HG03280 (cell line): ENCODE measurements at regions not wholly inside any gene's neighbourhood (a gene's known extent, or its start where the extent isn't known, plus 50 kb on each side); places are given as distances from the start of the nearest gene placed in this dataset.
A peak's percentile ranks its signal among the peaks of the same experiment; 100 is the strongest.
"Not testable (repeated sequence)": the region's sequence is repeated elsewhere in the genome, so short reads cannot be mapped to it uniquely, and the experiment has no call there.

Experiments used
- ATAC-seq: cut with Tn5 transposase; IDR thresholded peaks from one replicate; pipeline ENCODE4 v1.9.1; 2021; ENCODE audit warnings: mild to moderate bottlenecking, moderate library complexity; ENCODE audit not compliant: unreplicated experiment

DNA sequence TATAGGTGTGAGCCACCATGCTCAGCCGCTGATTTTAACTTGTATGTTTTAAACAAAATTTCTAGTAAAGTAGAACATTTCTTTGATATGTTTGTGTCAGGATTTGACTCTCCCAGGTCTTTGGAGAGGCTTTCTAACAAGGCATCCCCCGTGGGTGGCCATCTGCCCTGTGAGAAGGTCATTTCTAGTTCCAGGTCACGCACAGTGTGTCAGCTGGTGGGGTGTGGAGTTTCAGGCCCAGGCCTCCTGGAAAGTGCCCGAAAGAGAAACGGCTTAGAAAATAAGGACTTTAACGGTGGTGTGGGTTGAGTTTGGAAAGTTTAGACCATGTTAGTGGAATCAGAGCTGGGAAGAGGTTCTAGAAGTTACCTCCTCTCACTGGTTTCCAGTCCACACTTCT, 61.0 kb downstream of the SPDYE17 start:
- not testable (repeated sequence) for ATAC-seq

DNA sequence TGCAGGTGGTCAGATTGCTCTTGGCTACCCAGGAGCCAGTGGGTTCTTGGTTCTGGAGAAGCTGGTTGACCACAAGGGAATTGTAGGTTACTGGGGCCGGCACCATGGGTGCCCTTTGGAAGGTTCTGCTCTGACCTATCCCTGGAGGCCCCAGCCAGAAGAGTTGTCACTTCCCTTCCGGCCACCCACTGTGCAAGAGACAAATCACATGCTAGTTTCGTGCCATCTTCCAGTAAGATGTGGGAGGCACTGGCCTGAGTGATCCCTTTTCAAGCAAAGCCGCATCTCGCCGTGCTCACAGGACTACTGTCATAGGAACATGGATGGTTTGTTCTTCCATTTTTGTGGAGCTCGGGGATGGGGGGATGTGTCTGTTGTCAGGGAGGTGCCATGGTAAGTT, 62.3 kb downstream of the SPDYE17 start:
- ATAC-seq = not testable (repeated sequence)

DNA sequence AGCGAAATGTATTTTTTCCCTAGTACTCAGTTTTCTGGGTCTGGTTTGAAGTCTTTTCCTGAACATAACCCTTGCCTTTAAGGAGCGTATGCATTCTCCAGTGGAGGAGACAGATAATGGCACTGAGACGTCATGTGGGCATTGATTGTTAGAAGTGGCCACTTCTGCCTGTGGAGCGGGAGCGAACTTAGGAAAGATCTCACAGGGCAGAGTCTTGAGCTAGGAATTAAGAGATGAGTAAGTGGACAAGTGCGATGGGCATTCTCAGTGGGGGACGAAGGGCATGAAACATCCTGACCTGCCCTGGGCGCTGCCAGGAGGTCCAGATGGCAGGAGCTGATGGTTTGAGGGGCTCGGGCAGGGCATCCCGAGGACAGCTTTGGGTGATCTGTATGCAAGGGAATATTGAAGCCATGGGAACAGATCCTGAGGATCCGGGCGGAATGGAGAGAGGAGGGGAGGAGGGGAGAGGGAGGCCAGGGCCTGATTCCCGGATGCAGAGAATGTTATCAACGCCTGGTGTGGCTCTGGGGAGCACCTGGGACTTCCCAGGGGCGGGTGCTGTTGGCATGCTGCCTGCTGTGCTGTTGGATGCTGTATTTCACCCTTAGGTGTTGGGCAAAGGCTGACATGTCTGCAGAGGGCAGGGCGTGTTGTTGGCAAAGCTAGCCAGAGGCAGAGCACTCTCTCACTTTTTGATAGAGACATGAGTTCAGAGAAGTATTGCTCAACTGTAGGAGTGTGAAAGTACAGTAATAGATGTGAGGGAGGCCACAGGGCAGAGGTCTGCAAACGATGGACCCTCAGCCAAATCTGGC, 66.2 kb downstream of the SPDYE17 start:
- not testable (repeated sequence) for ATAC-seq

DNA sequence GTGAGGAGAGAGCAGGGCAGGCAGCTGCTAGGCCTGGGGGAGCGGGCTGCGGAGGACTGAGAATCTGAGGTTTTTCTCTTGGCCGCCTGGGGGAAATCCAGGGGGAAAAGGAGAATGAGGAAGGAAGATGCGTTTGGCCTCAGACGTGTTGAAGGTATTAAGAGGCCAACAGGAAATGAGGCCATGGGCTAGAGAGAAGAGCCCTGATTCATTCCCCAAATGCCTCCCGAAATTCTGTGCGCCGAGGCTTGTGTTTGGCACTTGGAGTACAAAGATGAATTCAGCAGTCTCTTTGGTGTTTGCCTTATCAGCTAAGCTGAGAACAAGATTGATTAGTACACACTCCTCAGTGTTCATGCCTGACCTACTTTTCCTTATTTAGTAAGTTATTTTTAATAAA, 68.1 kb downstream of the SPDYE17 start:
- ATAC-seq = not testable (repeated sequence)

DNA sequence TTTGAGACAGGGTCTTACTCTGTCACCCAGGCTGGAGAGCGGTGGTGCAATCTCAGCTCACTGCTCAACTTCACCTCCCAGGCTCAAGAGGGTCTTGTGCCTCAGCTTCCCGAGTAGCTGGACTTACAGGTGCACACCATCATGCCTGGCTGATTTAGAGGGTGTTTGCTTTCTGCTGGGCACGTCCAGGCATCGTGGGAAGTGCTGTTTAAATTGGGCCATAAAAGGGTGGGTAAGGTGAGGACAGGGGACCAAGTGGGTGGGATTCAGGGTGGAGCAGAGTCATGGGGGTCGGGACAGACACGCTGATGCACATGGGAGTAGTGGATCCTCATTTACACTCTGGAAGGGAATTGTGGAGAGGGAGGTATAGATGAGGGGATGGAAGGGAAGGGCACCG, 69.1 kb downstream of the SPDYE17 start:
- not testable (repeated sequence) for ATAC-seq

DNA sequence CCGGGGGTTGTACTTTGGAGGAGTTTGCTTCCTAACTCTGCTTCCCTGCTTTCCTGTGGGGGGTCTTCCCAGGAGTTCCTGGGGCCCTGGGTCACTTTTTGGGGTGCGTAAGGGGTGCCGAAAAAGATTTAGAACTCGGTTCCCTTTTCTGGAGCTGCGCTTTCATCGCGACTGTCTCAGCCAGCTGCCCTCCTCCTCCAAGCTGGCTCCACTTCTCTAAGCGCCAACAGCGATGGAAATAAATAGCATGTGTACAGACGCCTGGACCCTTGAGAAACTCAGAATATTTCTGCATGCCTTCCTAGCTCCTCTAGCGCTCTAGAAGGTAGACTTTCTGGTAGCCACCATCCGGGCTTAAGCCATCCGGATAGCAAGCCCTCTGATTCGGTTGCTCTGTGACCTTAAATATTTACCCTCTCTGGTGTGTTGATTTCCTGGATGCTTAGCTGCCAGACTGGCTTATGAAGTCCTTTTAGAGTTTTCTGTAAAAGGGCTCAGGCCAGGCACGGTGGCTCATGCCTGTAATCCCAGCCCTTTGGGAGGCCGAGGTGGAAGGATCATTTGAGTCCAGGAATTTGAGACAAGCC, 71.7 kb downstream of the SPDYE17 start:
- peak; percentile 16 for ATAC-seq

DNA sequence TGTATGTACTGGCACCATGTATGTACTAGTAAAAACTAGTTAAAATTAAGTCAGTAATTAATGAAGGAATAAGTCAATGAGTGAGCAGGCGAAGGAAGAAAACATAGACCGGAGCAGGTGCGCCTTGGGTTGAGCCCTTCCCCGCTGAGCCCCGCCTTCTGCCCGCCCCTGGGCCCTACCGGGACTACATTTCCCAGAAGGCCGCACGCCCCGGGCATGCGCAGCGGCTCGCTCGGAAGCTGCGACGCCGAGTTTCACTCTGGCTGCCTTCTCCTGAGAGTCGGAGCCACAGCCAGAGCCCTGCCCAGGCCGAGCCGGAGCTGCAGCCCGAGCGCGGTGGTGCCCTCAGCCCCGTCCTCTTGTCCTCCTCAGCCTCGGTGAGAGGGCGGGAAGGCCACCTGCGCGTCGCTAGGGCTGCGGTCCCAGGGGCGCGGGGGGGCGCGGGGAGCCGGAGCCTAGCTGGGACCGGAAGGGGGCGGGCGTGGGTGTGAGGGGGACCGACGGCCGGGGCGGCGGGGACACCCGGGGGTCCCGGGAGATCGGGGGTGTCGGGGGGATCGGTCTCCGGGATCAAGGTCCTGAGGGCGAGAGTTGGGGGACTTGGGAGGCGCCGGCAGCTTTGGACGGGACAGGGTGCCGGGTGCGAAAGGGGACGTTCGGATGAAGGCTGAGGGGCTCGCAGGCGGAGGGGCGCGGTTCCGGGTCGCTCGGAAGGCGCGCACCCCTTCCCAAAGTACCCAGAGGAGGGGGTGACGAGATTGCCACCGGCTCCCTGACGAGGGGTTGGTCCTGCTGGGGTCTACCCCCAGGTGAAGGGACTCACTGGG, 72.4 kb downstream of the SPDYE17 start:
- ATAC-seq = peak; percentile 99

DNA sequence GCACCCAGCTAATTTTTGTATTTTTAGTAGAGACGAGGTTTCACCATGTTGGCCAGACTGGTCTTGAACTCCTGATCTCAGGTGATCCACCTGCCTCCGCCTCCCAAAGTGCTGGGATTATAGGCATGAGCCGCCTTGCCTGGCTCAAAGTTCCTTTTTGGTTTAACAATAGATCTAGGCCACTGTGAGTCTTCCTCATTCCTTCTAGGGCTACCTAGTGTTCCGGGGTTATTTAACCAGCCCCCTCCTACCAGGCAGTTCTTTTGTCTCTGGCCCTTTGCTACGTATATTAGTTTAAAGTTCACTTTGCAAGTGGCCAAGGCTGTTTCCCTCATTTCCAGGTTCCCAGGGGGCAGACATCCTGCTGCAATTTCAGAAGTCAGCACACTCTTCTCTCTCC, 75.6 kb downstream of the SPDYE17 start:
- not testable (repeated sequence) for ATAC-seq

DNA sequence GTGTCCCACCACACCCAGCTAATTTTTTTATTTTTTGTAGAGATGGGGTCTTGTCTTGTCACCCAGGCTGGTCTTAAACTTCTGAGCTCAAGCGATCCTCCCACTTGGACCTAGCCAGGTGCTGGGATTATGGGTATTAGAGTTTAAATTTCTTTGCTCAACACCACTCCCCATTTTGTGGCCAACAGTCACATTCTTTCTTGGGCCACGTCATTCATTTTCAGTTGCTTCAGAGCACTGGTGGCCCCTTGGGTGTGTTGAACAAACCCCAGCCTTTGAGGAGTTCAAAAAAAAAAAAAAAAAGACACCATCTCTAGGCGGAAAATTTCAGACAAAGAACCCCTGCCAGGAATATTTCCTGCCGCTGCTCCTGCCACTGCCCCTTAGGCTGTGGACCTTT, 77.0 kb downstream of the SPDYE17 start:
- ATAC-seq = not testable (repeated sequence)

DNA sequence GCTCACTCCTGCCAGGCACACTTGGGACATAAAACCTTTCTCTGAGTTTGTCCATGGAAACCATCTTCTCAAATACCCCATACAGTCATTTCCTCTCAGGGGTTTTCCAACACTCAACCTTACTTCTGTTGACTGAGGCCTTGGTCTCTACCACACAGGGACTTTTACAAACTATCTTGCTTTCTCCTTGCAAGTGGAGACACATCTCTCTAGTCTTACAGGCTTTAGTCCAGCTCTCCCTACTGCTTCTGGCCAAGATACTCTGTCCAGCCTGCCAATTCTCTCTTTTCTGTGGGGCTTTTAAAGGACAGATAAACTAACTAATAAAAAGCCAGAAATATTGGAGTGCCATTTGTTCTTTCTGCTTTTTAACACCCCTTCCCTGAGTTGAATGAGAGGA, 87.6 kb downstream of the SPDYE17 start:
- ATAC-seq = peak; percentile 46

DNA sequence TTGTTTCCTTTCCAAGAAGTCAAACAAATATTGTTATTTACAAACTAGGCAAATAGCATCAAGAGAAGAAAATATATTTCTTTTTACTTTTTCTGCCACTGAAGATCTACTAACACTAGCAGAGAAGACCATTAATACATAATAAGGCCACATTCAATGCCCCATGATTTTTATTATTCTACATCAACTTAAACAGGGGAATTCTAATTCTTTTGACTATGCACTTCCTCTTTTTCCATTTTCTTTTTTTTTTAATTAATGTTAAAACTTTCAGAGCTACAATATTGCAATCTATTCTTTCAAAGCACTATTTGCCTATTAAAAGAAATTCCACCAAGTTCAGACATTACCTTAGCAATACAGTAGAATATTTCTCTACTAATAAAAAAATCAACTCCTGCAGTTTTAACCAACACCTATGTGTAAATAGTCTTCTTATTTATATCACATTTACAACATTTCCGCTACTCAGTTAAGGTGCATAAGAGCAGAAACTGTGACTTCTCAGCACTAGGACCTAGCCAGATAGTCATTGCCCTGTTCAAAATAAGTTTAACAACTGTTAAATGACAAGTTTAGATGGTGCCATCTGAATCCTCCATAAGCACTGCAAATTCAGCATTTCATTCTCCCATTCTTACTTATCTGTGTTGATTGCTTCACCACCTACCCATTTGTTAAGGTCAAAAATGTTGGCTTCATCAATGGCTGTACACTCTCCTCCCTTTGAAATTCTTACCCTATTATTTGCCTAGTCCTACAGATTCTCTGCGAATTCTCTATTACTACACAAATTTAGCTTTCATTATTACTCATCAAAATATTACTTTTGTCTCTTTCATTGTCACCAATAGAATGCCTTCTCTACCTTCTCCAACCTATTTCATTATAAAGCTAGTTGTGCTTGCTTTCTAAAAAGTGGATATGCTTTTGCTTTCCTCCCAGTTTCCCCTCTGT, 90.1 kb downstream of the SPDYE17 start:
- ATAC-seq = not testable (repeated sequence)

DNA sequence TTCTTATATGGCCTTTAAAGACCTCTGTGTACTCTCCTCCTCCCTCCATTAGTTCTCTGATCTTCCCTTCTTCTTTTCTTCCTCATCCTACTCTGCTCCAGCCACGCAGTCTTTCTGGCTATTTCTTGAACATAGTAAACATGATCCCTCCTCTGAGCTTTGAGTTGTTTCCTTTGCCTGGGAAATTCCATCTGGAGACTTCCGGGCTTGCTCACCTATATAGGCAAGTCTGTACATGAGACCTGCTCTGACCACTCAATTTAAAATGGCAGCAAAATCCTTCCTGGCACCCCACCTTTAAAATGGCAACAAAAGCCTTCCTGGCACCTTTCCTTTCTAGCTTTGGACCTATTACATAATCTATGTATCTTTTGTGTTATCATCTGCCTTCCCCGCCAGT, 94.4 kb downstream of the SPDYE17 start:
- not testable (repeated sequence) for ATAC-seq

DNA sequence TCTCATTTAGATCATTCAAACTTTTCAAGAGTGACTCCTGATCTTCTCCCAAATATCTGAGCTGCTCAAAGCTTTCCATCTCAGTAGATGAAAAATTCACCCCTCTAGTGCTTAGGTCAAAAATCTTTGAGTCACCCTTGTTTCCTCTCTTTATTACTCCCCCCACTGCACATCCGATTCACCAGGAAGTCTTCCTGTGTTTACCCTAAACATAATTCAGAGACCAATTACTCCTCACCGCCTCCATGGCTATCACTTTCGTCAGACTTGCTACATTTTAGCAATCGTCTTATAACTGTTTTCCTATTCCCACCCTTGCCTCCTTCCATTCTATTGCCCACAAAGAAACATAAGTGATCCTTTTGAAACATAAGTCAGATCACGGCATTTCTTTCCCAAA, 94.8 kb downstream of the SPDYE17 start:
- ATAC-seq = not testable (repeated sequence)

DNA sequence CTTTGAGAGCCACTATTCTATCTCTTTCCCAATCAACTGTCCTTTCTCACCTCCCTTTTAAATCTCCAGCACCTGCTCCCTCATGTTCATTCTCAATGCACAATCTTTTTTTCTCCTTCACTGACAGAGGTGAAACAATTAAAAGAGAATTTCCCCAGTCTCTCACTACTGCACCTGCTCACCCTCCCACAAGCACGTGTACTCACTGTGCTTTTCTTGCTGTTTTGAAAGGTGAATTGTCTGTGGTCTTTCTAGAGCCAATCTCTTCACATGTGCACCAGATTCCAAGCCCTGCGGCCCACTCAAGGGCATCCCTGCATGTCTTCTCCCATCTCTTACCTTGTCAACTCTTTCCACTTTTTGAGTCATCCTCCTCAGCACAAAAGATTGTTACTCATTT, 95.8 kb downstream of the SPDYE17 start:
- peak; percentile 48 for ATAC-seq

DNA sequence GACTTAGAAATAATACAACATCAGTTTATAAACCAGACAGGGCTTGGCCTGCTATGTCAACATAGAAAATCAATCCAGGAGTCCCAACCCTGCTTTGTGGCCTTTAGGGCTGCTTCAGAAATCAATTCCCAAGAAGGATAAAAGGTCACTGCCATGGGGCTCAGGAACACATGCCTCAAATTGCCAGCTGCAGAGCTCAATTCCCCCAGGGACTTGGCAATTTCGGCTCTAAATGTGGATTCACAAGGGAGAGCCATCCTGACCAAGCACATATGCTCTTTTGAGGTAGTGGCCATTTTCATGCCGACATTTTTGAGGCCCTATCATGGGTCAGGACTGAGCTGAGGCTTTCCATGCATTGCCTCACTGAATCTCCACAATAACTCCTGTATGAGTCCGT, 97.5 kb downstream of the SPDYE17 start:
- ATAC-seq = not testable (repeated sequence)

DNA sequence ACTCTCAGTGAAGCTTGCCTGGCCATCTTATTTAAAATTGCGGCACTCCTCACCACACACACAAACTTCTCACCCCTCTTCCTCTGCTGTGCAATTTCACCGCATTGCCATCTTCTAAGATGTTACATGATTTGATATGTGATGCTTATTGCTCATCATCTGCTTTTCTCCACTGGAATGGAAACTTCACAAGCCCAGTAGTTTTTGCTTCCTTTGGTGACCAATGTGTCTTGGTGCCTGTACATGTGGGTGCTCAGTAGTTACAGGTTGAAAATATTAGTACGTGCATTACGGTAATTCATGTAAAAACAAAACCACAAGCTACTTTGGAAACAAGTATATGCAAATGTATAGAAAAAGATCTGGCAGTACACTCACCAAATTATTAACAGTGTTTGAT, 99.2 kb downstream of the SPDYE17 start:
- peak; percentile 72 for ATAC-seq

DNA sequence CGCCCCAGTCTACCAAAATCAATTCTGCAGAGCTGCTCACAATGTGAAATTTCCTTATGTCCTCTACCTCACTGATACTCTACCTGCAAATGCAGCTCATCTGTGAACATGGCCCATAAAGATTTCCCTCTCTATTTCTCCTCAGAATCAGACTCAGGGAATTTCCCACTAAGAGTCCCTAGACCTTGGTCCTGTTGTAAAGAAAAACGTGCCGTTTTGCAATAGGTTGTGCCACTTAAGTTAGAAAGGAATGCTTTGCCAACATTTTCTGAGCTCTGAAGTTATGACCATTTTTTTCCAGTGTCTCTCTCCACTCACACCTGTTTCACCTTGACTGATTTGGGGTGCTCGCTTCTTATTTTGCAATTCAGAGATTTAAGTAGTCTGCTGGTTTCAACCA, 100.7 kb downstream of the SPDYE17 start:
- ATAC-seq = not testable (repeated sequence)

DNA sequence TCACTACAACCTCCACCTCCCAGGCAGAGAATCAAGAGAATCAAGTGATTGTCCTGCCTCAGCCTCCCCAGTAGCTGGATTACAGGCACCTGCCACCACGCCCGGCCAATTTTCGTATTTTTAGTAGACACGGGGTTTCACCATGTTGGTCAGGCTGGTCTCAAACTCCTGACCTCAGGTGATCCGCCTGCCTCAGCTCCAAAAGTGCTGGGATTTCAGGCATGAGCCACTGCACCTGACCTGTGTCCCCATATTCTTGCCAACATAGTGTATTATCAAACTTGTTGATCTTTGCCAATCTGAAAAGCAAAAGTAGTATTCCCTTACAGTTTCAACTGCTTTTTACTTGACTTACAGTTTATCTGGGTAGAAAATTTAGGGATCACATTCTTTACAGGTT, 101.7 kb downstream of the SPDYE17 start:
- not testable (repeated sequence) for ATAC-seq

DNA sequence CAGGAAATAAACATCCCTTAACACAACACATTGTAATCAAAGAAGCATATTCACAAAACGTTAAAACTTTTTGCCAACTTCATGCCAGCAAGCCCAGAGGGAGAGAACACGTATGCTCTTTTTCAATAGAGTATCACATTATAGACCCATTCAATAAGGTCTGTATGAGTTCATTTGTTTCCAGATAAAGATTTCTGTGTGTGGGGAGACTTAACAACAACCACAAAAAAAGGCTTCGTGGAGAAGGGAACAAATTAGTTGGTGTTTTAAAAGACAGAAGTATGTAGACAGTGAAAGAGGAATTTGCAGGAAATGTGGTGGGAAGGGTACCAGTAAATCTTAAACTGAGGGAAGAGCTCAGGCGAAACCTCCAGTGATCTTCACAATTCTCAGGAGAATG, 103.4 kb downstream of the SPDYE17 start:
- ATAC-seq = not testable (repeated sequence)

DNA sequence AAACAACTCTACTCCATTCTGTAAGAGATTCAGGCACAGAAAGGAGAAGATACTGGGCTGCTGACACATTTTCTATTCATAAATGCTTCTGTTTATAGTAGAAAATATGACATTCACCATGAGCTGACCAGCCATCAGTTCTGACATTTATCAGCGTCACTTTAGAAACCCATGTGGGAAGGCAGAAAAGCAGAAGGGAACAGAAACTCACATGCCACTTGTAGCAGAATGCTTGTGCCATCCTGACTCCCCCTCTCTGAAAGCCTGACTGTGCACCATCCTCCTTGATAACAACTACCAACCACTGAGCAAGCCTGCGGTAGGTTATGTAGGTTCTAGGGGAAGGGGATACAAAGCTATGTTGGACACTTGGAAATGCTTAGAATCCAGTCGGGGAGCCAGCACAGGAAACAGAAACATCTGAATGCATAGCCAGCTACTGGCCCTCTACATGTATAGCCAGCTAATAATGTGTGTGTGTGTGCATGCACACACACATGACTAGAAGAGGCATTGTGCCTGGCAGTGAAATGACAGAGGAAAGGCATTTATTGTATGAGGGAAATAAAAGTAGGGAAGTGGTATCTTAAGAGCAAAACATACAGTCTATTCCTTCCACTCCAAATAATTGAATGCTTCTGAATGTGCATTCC, 104.3 kb downstream of the SPDYE17 start:
- not testable (repeated sequence) for ATAC-seq
